ENCODE measurements at regions not wholly inside any gene's neighbourhood (a gene's known extent, or its start where the extent isn't known, plus 50 kb on each side); places are given as distances from the start of the nearest gene placed in this dataset.

- Histone ChIP-seq H2AFZ (no peak overlapping the region), H3K4me1 (ENCODE audit: insufficient read depth) (no peaks in the 10 kb centered on the region), H3K27me3 (no peaks in the 10 kb centered on the region), H4K20me1 (ENCODE audit: insufficient read depth, poor library complexity, severe bottlenecking) (no peaks in the 10 kb centered on the region), H3K27ac (no peak overlapping the region), H3K36me3 (replicated peaks; ENCODE audit: insufficient read depth, low read depth) (no peaks in the 10 kb centered on the region), H3K4me3 (no peak overlapping the region), H3K4me2 (no peak overlapping the region), H3K9me2 (replicated peaks; ENCODE audit: insufficient read depth) (no peaks in the 10 kb centered on the region), H3K79me2 (no peaks in the 10 kb centered on the region), H3K9me3 (ENCODE audit: low read depth) (no peaks in the 10 kb centered on the region)
- 94% methylated on average over 1 of the region's 1 CpG for WGBS (ENCODE audit: low lambda C conversion rate, missing lambda C conversion rate)
- no peak for TF ChIP-seq EZH2 (IDR thresholded peaks at IDR 0.05; ENCODE audit: borderline replicate concordance)
- no peak for TF ChIP-seq CTCF (IDR thresholded peaks at IDR 0.05; ENCODE audit: poor library complexity)
- TF ChIP-seq EZH2phosphoT487 (IDR thresholded peaks at IDR 0.05; ENCODE audit: low read depth, severe bottlenecking, unreplicated experiment), result no peak
- no peak for DNase-seq (ENCODE audit: low spot score)
Observed at GRCh38 chr20:12276011-12276673, 358.4 kb downstream of the BTBD3 start.

GRCh38 chr20:12287575-12287974, 369.9 kb downstream of the BTBD3 start:
- Histone ChIP-seq H4K20me1 (ENCODE audit: insufficient read depth, poor library complexity, severe bottlenecking) (no peaks in the 10 kb centered on the region), H3K9me2 (replicated peaks; ENCODE audit: insufficient read depth) (no peaks in the 10 kb centered on the region), H3K27ac (peak overlapping the region; percentile 56), H3K4me2 (no peak overlapping the region), H3K9me3 (ENCODE audit: low read depth) (no peaks in the 10 kb centered on the region), H3K4me3 (no peak overlapping the region), H3K4me1 (ENCODE audit: insufficient read depth) (no peaks in the 10 kb centered on the region), H3K27me3 (no peaks in the 10 kb centered on the region), H3K79me2 (no peaks in the 10 kb centered on the region), H2AFZ (no peak overlapping the region), H3K36me3 (replicated peaks; ENCODE audit: insufficient read depth, low read depth) (no peaks in the 10 kb centered on the region)
- 39% methylated on average over 2 of the region's 2 CpGs for WGBS (ENCODE audit: low lambda C conversion rate, missing lambda C conversion rate)
- peak; percentile 30 for TF ChIP-seq CTCF (IDR thresholded peaks at IDR 0.05; ENCODE audit: poor library complexity)
- TF ChIP-seq EZH2phosphoT487 (IDR thresholded peaks at IDR 0.05; ENCODE audit: low read depth, severe bottlenecking, unreplicated experiment), result no peak
- DNase-seq (ENCODE audit: low spot score), result peak; percentile 5

- H3K9me3 ChIP-seq (ENCODE audit: low read depth), result no peaks in the 10 kb centered on the region
- WGBS (ENCODE audit: low lambda C conversion rate, missing lambda C conversion rate), result 91% methylated on average over 4 of the region's 4 CpGs
- no peaks in the 10 kb centered on the region for H3K27me3 ChIP-seq
- H3K9me2 ChIP-seq (replicated peaks; ENCODE audit: insufficient read depth), result no peaks in the 10 kb centered on the region
- H4K20me1 ChIP-seq (ENCODE audit: insufficient read depth, poor library complexity, severe bottlenecking), result no peaks in the 10 kb centered on the region
- no peak overlapping the region for H2AFZ ChIP-seq
- no peak overlapping the region for H3K27ac ChIP-seq
- DNase-seq (ENCODE audit: low spot score), result no peak
- H3K4me1 ChIP-seq (ENCODE audit: insufficient read depth), result no peaks in the 10 kb centered on the region
- no peak for TF ChIP-seq CTCF (IDR thresholded peaks at IDR 0.05; ENCODE audit: poor library complexity)
- no peak for TF ChIP-seq EZH2 (IDR thresholded peaks at IDR 0.05; ENCODE audit: borderline replicate concordance)
- no peak for TF ChIP-seq EZH2phosphoT487 (IDR thresholded peaks at IDR 0.05; ENCODE audit: low read depth, severe bottlenecking, unreplicated experiment)
- H3K4me3 ChIP-seq, result no peak overlapping the region
- no peaks in the 10 kb centered on the region for H3K36me3 ChIP-seq (replicated peaks; ENCODE audit: insufficient read depth, low read depth)
- H3K4me2 ChIP-seq, result no peak overlapping the region
- no peaks in the 10 kb centered on the region for H3K79me2 ChIP-seq
Observed at GRCh38 chr20:12289465-12289864, 371.8 kb downstream of the BTBD3 start.

Measured in hepatocyte (in vitro differentiated cells).